Mesothelial cell of epicardium (in vitro differentiated cells): ENCODE measurements at regions not wholly inside any gene's neighbourhood (a gene's known extent, or its start where the extent isn't known, plus 50 kb on each side); places are given as distances from the start of the nearest gene placed in this dataset.

Source experiments
- DNase-seq, 2 experiments: peaks; one replicate each; pipeline ENCODE4 v3.0.0; 2021; ENCODE audit warnings: low spot score in 2 of 2; ENCODE audit not compliant: unreplicated experiment in 2 of 2
- H3K27ac Mint-ChIP-seq: 2 replicates; pipeline ENCODE4 v1.8.0; 2021; ENCODE audit warnings: mixed read lengths
- H3K27me3 Mint-ChIP-seq: 2 replicates; pipeline ENCODE4 v1.8.0; 2021; ENCODE audit warnings: low read depth, mixed read lengths
- H3K36me3 Mint-ChIP-seq: 2 replicates; pipeline ENCODE4 v1.8.0; 2021; ENCODE audit warnings: mixed read lengths
- H3K4me1 Mint-ChIP-seq: 2 replicates; pipeline ENCODE4 v1.8.0; 2021; ENCODE audit warnings: mixed read lengths
- H3K4me3 Mint-ChIP-seq: 2 replicates; pipeline ENCODE4 v1.8.0; 2021; ENCODE audit warnings: mild to moderate bottlenecking, moderate library complexity, mixed read lengths
- H3K9me3 Mint-ChIP-seq: 2 replicates; pipeline ENCODE4 v1.8.0; 2021; ENCODE audit warnings: mixed read lengths
- TF ChIP-seq, protein P1 (sequence below): fragments of 200-600 bp; sonication (generic); IDR thresholded peaks from one replicate; pipeline ENCODE4 v1.5.0; 2021; ENCODE audit warnings: antibody characterized with exemption; ENCODE audit not compliant: unreplicated experiment

DNA sequence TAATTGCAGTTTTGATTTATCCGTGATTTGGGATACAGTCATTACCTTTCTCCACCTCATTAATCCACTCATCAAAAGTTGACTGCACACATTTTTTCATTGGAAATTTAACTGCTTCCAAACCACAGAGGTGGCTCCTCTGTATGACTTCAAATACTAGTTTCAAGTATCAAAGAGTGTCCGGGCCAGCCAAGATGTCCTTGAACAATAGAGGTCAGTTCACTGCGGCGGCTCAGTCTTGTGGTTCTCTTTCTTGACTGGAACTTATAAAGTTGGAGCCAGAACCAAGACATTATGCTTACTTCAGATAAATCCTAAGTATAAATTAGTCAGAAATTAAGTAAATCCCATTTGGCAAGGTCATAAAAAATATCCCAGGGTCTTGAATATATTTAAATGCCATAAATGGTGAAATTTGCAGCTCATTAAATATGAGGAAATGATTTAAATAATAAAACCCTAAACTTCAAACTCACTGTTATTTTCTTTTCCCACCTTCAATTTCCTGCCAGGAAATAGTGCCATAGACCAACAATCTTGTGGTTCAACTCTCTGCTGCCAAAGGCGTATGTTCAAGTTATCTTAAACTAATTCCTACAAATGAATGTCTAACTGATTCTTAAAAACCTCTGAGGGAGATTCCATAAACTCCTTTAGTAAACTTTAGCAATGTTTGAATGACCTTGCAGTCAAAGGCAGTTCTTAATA lies 360.8 kb downstream of the AEBP2 start:
- no peak overlapping the region for H3K27ac Mint-ChIP-seq
- no peaks in the 10 kb centered on the region for H3K27me3 Mint-ChIP-seq
- no peaks in the 10 kb centered on the region for H3K36me3 Mint-ChIP-seq
- TF ChIP-seq, protein P1, sequence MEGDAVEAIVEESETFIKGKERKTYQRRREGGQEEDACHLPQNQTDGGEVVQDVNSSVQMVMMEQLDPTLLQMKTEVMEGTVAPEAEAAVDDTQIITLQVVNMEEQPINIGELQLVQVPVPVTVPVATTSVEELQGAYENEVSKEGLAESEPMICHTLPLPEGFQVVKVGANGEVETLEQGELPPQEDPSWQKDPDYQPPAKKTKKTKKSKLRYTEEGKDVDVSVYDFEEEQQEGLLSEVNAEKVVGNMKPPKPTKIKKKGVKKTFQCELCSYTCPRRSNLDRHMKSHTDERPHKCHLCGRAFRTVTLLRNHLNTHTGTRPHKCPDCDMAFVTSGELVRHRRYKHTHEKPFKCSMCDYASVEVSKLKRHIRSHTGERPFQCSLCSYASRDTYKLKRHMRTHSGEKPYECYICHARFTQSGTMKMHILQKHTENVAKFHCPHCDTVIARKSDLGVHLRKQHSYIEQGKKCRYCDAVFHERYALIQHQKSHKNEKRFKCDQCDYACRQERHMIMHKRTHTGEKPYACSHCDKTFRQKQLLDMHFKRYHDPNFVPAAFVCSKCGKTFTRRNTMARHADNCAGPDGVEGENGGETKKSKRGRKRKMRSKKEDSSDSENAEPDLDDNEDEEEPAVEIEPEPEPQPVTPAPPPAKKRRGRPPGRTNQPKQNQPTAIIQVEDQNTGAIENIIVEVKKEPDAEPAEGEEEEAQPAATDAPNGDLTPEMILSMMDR: no peak
- H3K4me1 Mint-ChIP-seq: no peaks in the 10 kb centered on the region
- no peak overlapping the region for H3K4me3 Mint-ChIP-seq
- no peak for DNase-seq
- H3K9me3 Mint-ChIP-seq: peaks cover 4% of the 10 kb centered on the region

DNA sequence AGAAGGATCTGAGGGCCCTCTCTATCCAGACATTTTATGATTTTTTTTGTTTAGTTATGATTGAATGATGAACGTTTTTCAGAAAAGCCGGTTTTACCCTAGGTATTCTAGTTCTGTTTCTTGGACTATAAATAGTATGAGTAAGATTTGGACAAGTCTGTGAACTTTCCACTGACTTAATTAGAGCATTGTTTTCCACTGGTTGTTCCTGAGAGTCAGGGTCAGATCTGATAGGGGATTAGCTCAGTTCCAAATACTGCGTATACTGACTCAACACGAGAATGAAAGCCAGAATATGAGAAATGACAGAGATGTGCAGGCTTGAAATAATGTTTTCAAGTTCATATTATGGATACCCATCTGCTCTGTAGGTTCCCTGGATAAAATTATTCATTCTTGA lies 361.6 kb downstream of the AEBP2 start:
- DNase-seq: no peak
- H3K27ac Mint-ChIP-seq: no peak overlapping the region
- no peaks in the 10 kb centered on the region for H3K27me3 Mint-ChIP-seq

DNA sequence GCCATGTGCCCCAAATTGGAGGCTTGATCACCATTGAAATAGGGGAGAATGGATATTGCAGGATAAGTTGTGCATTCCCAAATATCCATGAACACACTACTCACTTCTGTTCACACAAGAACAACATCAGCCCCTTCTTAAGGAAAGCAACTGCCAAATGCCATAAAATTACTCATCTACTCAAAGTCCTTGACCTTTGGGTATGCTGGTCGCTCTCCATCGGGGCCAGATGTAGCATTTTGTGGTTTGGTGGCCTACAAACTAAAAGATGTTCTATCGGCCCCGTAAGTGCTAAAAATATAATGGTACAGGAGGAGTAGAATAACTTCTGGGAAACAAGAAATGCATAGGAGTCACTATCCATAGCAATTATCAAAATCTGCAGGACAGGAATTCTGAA lies 362.6 kb downstream of the AEBP2 start:
- DNase-seq: no peak
- Mint-ChIP-seq H3K36me3 (no peaks in the 10 kb centered on the region), H3K4me1 (no peaks in the 10 kb centered on the region), H3K9me3 (peaks cover 4% of the 10 kb centered on the region), H3K4me3 (no peak overlapping the region), H3K27me3 (no peaks in the 10 kb centered on the region), H3K27ac (no peak overlapping the region)
- TF ChIP-seq, protein P1: no peak

More for the DNA sequence above, 361.6 kb downstream of the AEBP2 start:
- Mint-ChIP-seq H3K4me1 (no peaks in the 10 kb centered on the region), H3K9me3 (peaks cover 4% of the 10 kb centered on the region), H3K36me3 (no peaks in the 10 kb centered on the region), H3K4me3 (no peak overlapping the region)
- TF ChIP-seq, protein P1: no peak

DNA sequence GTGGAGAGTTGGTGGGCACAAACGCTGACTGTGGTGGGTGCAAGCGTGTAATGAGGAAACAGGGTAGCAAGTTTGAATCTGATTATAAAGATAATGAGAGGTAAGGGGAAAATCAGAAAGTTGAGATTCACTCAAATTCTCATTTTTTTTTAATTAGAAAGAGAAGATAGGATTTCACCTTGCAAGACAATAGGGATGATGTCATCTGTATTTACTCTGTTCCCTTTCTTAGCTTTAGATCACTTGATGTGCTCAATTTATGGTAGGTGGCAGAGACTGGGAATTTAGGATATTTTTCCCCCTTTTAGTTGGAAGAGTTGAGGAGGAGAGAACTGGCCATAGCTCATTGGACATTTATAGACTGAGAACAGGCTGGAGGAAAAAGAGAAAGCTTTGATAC lies 363.6 kb downstream of the AEBP2 start:
- no peak overlapping the region for H3K27ac Mint-ChIP-seq
- H3K9me3 Mint-ChIP-seq: peaks cover 4% of the 10 kb centered on the region
- H3K36me3 Mint-ChIP-seq: no peaks in the 10 kb centered on the region
- TF ChIP-seq, protein P1: no peak
- DNase-seq: no peak
- H3K27me3 Mint-ChIP-seq: no peaks in the 10 kb centered on the region
- no peaks in the 10 kb centered on the region for H3K4me1 Mint-ChIP-seq
- no peak overlapping the region for H3K4me3 Mint-ChIP-seq

DNA sequence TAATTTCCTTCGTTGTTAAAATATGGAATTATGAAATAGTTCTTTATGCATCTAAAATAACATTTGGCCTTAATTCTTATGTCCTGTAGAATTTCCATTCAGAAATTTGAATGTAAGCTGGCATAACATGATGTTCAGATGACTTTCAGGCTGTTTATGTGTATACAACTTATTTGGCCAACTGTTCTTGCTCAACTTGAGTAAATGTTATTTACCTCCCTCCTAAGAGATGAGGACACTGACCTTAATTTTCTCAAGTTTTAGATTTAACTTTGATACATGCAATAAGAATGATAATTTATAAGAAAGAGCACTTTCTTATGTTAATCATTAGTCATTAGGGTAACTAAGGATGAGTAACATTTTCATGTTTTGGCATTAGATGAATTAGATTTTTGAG lies 365.4 kb downstream of the AEBP2 start:
- TF ChIP-seq, protein P1: no peak
- DNase-seq: no peak
- Mint-ChIP-seq H3K9me3 (peaks cover 14% of the 10 kb centered on the region), H3K4me1 (no peaks in the 10 kb centered on the region), H3K27ac (no peak overlapping the region), H3K27me3 (no peaks in the 10 kb centered on the region), H3K36me3 (no peaks in the 10 kb centered on the region), H3K4me3 (no peak overlapping the region)
